A673 (cell line): ENCODE measurements at regions not wholly inside any gene's neighbourhood (a gene's known extent, or its start where the extent isn't known, plus 50 kb on each side); places are given as distances from the start of the nearest gene placed in this dataset.

ENCODE experiments used
- EZH2 ChIP-seq: fragments of 200-600 bp; sonication (generic); IDR thresholded peaks from 2 replicates; pipeline ENCODE4 v1.6.1; 2017; ENCODE audit warnings: borderline replicate concordance, low read depth, mild to moderate bottlenecking, mixed read lengths, antibody characterized with exemption, low read length; ENCODE audit not compliant: poor library complexity, severe bottlenecking
- TF ChIP-seq, protein P1 (sequence below): fragments of 300-800, 200-600 bp; sonication (generic); conservative IDR thresholded peaks from 2 replicates; pipeline ENCODE4 v1.5.1; 2017; ENCODE audit warnings: low read depth, mild to moderate bottlenecking, antibody characterized with exemption, low read length, moderate library complexity, mixed read lengths

DNA sequence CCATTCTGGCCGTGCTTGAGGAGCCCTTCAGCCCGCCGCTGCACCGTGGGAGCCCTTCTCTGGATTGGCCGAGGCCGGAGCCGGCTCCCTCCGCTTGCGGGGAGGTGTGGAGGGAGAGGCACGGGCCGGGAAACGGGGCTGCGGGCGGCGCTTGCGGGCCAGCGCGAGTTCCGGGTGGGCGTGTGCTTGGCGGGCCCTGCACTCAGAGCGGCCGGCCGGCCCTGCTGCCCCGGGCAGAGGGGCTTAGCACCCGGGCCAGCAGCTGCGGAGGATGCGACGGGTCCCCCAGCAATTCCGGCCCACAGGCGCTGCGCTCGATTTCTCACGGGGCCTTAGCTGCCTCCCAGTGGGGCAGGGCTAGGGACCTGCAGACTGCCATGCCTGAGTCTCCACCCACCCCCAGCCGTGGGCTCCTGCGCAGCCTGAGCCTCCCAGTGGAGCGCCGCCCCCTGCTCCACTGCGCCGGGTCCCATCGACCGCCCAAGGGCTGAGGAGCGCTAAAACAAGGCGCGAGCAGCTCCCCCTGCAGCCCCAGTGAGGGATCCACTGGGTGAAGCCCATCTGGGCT lies 76.5 kb downstream of the PCDH20 start:
- TF ChIP-seq, protein P1, sequence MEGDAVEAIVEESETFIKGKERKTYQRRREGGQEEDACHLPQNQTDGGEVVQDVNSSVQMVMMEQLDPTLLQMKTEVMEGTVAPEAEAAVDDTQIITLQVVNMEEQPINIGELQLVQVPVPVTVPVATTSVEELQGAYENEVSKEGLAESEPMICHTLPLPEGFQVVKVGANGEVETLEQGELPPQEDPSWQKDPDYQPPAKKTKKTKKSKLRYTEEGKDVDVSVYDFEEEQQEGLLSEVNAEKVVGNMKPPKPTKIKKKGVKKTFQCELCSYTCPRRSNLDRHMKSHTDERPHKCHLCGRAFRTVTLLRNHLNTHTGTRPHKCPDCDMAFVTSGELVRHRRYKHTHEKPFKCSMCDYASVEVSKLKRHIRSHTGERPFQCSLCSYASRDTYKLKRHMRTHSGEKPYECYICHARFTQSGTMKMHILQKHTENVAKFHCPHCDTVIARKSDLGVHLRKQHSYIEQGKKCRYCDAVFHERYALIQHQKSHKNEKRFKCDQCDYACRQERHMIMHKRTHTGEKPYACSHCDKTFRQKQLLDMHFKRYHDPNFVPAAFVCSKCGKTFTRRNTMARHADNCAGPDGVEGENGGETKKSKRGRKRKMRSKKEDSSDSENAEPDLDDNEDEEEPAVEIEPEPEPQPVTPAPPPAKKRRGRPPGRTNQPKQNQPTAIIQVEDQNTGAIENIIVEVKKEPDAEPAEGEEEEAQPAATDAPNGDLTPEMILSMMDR: no peak
- TF ChIP-seq EZH2: no peak
